ENCODE measurements at regions not wholly inside any gene's neighbourhood (a gene's known extent, or its start where the extent isn't known, plus 50 kb on each side); places are given as distances from the start of the nearest gene placed in this dataset.

GRCh38 chr10:130778166-130778545, 533.4 kb downstream of the TCERG1L start:
- no peak for TF ChIP-seq CTCF (IDR thresholded peaks at IDR 0.05)
- Histone ChIP-seq H3K36me3 (no peaks in the 10 kb centered on the region), H3K4me3 (no peak overlapping the region), H3K4me1 (no peaks in the 10 kb centered on the region), H3K9ac (ENCODE audit: low read depth in 2 of 2, low read length in 2 of 2) (no peak overlapping the region), H3K27ac (no peak overlapping the region), H3K9me3 (no peaks in the 10 kb centered on the region), H3K27me3 (no peaks in the 10 kb centered on the region)
- intact Hi-C loops (cut with DNase I), result no loop called here
- DNase-seq, result no peak

- H3K4me1 ChIP-seq, result no peaks in the 10 kb centered on the region
- H3K27me3 ChIP-seq, result no peaks in the 10 kb centered on the region
- no peak overlapping the region for H3K27ac ChIP-seq
- H3K9me3 ChIP-seq, result no peaks in the 10 kb centered on the region
- no peak for DNase-seq
- no peak overlapping the region for H3K9ac ChIP-seq (ENCODE audit: low read depth in 2 of 2, low read length in 2 of 2)
- H3K36me3 ChIP-seq, result no peaks in the 10 kb centered on the region
- no peak for TF ChIP-seq CTCF (IDR thresholded peaks at IDR 0.05)
- intact Hi-C loops (cut with DNase I), result no loop called here
- no peak overlapping the region for H3K4me3 ChIP-seq
These were observed 530.8 kb downstream of the TCERG1L start for GRCh38 chr10:130780763-130781162.

GRCh38 chr10:130781206-130781605, 530.3 kb downstream of the TCERG1L start:
- TF ChIP-seq CTCF (IDR thresholded peaks at IDR 0.05), result no peak
- intact Hi-C loops (cut with DNase I), result no loop called here

GRCh38 chr10:130781623-130782022, 529.9 kb downstream of the TCERG1L start:
- no peak overlapping the region for H3K27ac ChIP-seq
- no peak overlapping the region for H3K4me3 ChIP-seq
- no peaks in the 10 kb centered on the region for H3K9me3 ChIP-seq
- no peak for TF ChIP-seq CTCF (IDR thresholded peaks at IDR 0.05)
- H3K9ac ChIP-seq (ENCODE audit: low read depth in 2 of 2, low read length in 2 of 2), result no peak overlapping the region
- H3K36me3 ChIP-seq, result no peaks in the 10 kb centered on the region
- H3K27me3 ChIP-seq, result no peaks in the 10 kb centered on the region
- intact Hi-C loops (cut with DNase I), result no loop called here
- no peak for DNase-seq
- no peaks in the 10 kb centered on the region for H3K4me1 ChIP-seq

More at GRCh38 chr10:130781206-130781605, 530.3 kb downstream of the TCERG1L start:
- Histone ChIP-seq H3K9me3 (no peaks in the 10 kb centered on the region), H3K27ac (no peak overlapping the region), H3K36me3 (no peaks in the 10 kb centered on the region), H3K9ac (ENCODE audit: low read depth in 2 of 2, low read length in 2 of 2) (no peak overlapping the region), H3K27me3 (no peaks in the 10 kb centered on the region), H3K4me1 (no peaks in the 10 kb centered on the region), H3K4me3 (no peak overlapping the region)
- DNase-seq, result no peak

GRCh38 chr10:130782467-130782866, 529.1 kb downstream of the TCERG1L start:
- H3K27me3 ChIP-seq, result no peaks in the 10 kb centered on the region
- intact Hi-C loops (cut with DNase I), result no loop called here
- TF ChIP-seq CTCF (IDR thresholded peaks at IDR 0.05), result no peak

GRCh38 chr10:130784326-130784725, 527.2 kb downstream of the TCERG1L start:
- Histone ChIP-seq H3K9me3 (no peaks in the 10 kb centered on the region), H3K4me1 (no peaks in the 10 kb centered on the region), H3K9ac (ENCODE audit: low read depth in 2 of 2, low read length in 2 of 2) (no peak overlapping the region), H3K4me3 (no peak overlapping the region), H3K27ac (no peak overlapping the region), H3K27me3 (no peaks in the 10 kb centered on the region), H3K36me3 (no peaks in the 10 kb centered on the region)
- no peak for DNase-seq
- intact Hi-C loops (cut with DNase I), result no loop called here
- TF ChIP-seq CTCF (IDR thresholded peaks at IDR 0.05), result no peak

More at GRCh38 chr10:130782467-130782866, 529.1 kb downstream of the TCERG1L start:
- Histone ChIP-seq H3K27ac (no peak overlapping the region), H3K9ac (ENCODE audit: low read depth in 2 of 2, low read length in 2 of 2) (no peak overlapping the region), H3K36me3 (no peaks in the 10 kb centered on the region), H3K4me1 (no peaks in the 10 kb centered on the region), H3K4me3 (no peak overlapping the region), H3K9me3 (no peaks in the 10 kb centered on the region)
- DNase-seq, result no peak
